ENCODE measurements at regions not wholly inside any gene's neighbourhood (a gene's known extent, or its start where the extent isn't known, plus 50 kb on each side); places are given as distances from the start of the nearest gene placed in this dataset.

GRCh38 chr5:29367176-29367833 is 1826.2 kb upstream of the CDH6 start:
- DNase-seq = no peak

GRCh38 chr5:29351170-29351569 is 1842.3 kb upstream of the CDH6 start:
- DNase-seq = no peak

GRCh38 chr5:29337030-29337429 is 1856.5 kb upstream of the CDH6 start:
- no peak for DNase-seq

GRCh38 chr5:29321591-29321990 is 1871.9 kb upstream of the CDH6 start:
- no peak for DNase-seq

- DNase-seq = no peak
These were observed 1884.1 kb upstream of the CDH6 start for GRCh38 chr5:29309359-29309758.

- DNase-seq = no peak
These were observed 1886.0 kb upstream of the CDH6 start for GRCh38 chr5:29307478-29307877.

- DNase-seq = no peak
These were observed 1888.9 kb upstream of the CDH6 start for GRCh38 chr5:29304545-29304944.

GRCh38 chr5:29296548-29296947 is 1896.9 kb upstream of the CDH6 start:
- no peak for DNase-seq

- DNase-seq = no peak
These were observed 1915.8 kb upstream of the CDH6 start for GRCh38 chr5:29277642-29278041.

- no peak for DNase-seq
These were observed 1917.1 kb upstream of the CDH6 start for GRCh38 chr5:29276371-29276770.

GRCh38 chr5:29263915-29264351 is 1929.6 kb upstream of the CDH6 start:
- no peak for DNase-seq

GRCh38 chr5:29262339-29263123 is 1931.0 kb upstream of the CDH6 start:
- DNase-seq = no peak

GRCh38 chr5:29261213-29261612 is 1932.3 kb upstream of the CDH6 start:
- DNase-seq = no peak

GRCh38 chr5:29252390-29252789 is 1941.1 kb upstream of the CDH6 start:
- DNase-seq = no peak

- DNase-seq = no peak
These were observed 1946.0 kb upstream of the CDH6 start for GRCh38 chr5:29247346-29248028.

- no peak for DNase-seq
These were observed 1953.1 kb upstream of the CDH6 start for GRCh38 chr5:29240379-29240778.

- no peak for DNase-seq
These were observed 1953.9 kb upstream of the CDH6 start for GRCh38 chr5:29239606-29240005.

GRCh38 chr5:29238115-29238514 is 1955.4 kb upstream of the CDH6 start:
- DNase-seq = no peak

- no peak for DNase-seq
These were observed 1962.3 kb upstream of the CDH6 start for GRCh38 chr5:29231154-29231553.

- DNase-seq = no peak
These were observed 1962.9 kb upstream of the CDH6 start for GRCh38 chr5:29230591-29230990.

- no peak for DNase-seq
These were observed 1964.0 kb upstream of the CDH6 start for GRCh38 chr5:29229461-29229860.

GRCh38 chr5:29218138-29218537 is 1975.3 kb upstream of the CDH6 start:
- peak; percentile 1 for DNase-seq

GRCh38 chr5:29214839-29215238 is 1978.6 kb upstream of the CDH6 start:
- DNase-seq = no peak

- DNase-seq = no peak
These were observed 1980.0 kb upstream of the CDH6 start for GRCh38 chr5:29213475-29213874.
